WTC11 (cell line): ENCODE measurements at regions not wholly inside any gene's neighbourhood (a gene's known extent, or its start where the extent isn't known, plus 50 kb on each side); places are given as distances from the start of the nearest gene placed in this dataset.

ENCODE experiments used
- ATAC-seq: fragments of 200-7000 bp; cut with Tn5 transposase; 2 replicates; pipeline ENCODE4 v1.10.0; 2021; ENCODE audit warnings: mild to moderate bottlenecking, moderate library complexity
- CTCF ChIA-PET: fragments of 300-600 bp; sonication (Branson Sonifier 250); formaldehyde crosslinking; loops from one replicate; lab custom pipeline; 2021; ENCODE audit warnings: antibody characterized with exemption; lab: Charles Lee
- POLR2A ChIA-PET: fragments of 350-600 bp; sonication (Branson Sonifier 250); formaldehyde crosslinking; loops from one replicate; lab custom pipeline; 2021; ENCODE audit warnings: antibody characterized with exemption; lab: Charles Lee
- DNase-seq: peaks from one replicate; pipeline ENCODE4 v3.0.0; 2021; ENCODE audit warnings: low spot score
- H3K27ac Mint-ChIP-seq: 2 replicates; pipeline ENCODE4 v1.8.0; 2021; ENCODE audit warnings: mixed read lengths
- H3K27me3 Mint-ChIP-seq: 2 replicates; pipeline ENCODE4 v1.8.0; 2021; ENCODE audit warnings: low read depth, mild to moderate bottlenecking, moderate library complexity, mixed read lengths
- H3K36me3 Mint-ChIP-seq: 2 replicates; pipeline ENCODE4 v1.8.0; 2021; ENCODE audit warnings: mixed read lengths
- H3K4me1 Mint-ChIP-seq: 2 replicates; pipeline ENCODE4 v1.8.0; 2022; ENCODE audit warnings: mixed read lengths
- H3K4me3 Mint-ChIP-seq: 2 replicates; pipeline ENCODE4 v1.8.0; 2021; ENCODE audit warnings: mild to moderate bottlenecking, moderate library complexity, mixed read lengths
- H3K9me3 Mint-ChIP-seq: 2 replicates; pipeline ENCODE4 v1.8.0; 2021; ENCODE audit warnings: mixed read lengths
- CREB1 ChIP-seq: sonication (generic); formaldehyde crosslinking; IDR thresholded peaks from 2 replicates; pipeline ENCODE4 v1.8.0; 2023; ENCODE audit warnings: mild to moderate bottlenecking, missing genetic modification reagents
- ESRRA ChIP-seq: sonication (generic); formaldehyde crosslinking; IDR thresholded peaks from 2 replicates; pipeline ENCODE4 v1.8.1; 2022; ENCODE audit warnings: mild to moderate bottlenecking, missing genetic modification reagents, borderline replicate concordance
- GTF2I ChIP-seq: fragments of 250-450 bp; sonication (Bioruptor Pico); conservative IDR thresholded peaks from 2 replicates; pipeline ENCODE4 v1.4.0; 2021; ENCODE audit warnings: mild to moderate bottlenecking
- MXD4 ChIP-seq: fragments of 250-450 bp; sonication (Bioruptor Pico); IDR thresholded peaks from 2 replicates; pipeline ENCODE4 v1.8.0; 2021; ENCODE audit warnings: mild to moderate bottlenecking, moderate library complexity, borderline replicate concordance
- NR3C1 ChIP-seq: sonication (generic); formaldehyde crosslinking; conservative IDR thresholded peaks from 2 replicates; pipeline ENCODE4 v1.8.1; 2023; ENCODE audit warnings: low read depth, mild to moderate bottlenecking, missing genetic modification reagents
- OVOL2 ChIP-seq: fragments of 250-450 bp; sonication (Bioruptor Pico); IDR thresholded peaks from 2 replicates; pipeline ENCODE4 v1.9.0; 2021; ENCODE audit warnings: mild to moderate bottlenecking, borderline replicate concordance
- PRRX2 ChIP-seq: fragments of 250-450 bp; sonication (Bioruptor Pico); IDR thresholded peaks from 2 replicates; pipeline ENCODE4 v1.8.0; 2021; ENCODE audit warnings: mild to moderate bottlenecking
- RELA ChIP-seq: sonication (generic); formaldehyde crosslinking; IDR thresholded peaks from 2 replicates; pipeline ENCODE4 v1.8.1; 2022; ENCODE audit warnings: missing genetic modification reagents, mild to moderate bottlenecking, borderline replicate concordance
- SOX15 ChIP-seq: fragments of 250-450 bp; sonication (Bioruptor Pico); IDR thresholded peaks from 2 replicates; pipeline ENCODE4 v1.9.0; 2021; ENCODE audit warnings: mild to moderate bottlenecking
- SP1 ChIP-seq: sonication (generic); formaldehyde crosslinking; conservative IDR thresholded peaks from 2 replicates; pipeline ENCODE4 v1.8.1; 2022; ENCODE audit warnings: missing genetic modification reagents
- TEAD1 ChIP-seq: sonication (generic); formaldehyde crosslinking; IDR thresholded peaks from 2 replicates; pipeline ENCODE4 v1.8.0; 2022; ENCODE audit warnings: mild to moderate bottlenecking, missing genetic modification reagents
- ZNF671 ChIP-seq: fragments of 250-450 bp; sonication (Bioruptor Pico); IDR thresholded peaks from 2 replicates; pipeline ENCODE4 v1.8.0; 2021; ENCODE audit warnings: mild to moderate bottlenecking
- TF ChIP-seq, protein P1 (sequence below): fragments of 250-450 bp; sonication (Bioruptor Pico); conservative IDR thresholded peaks from 2 replicates; pipeline ENCODE4 v1.9.0; 2021; ENCODE audit warnings: mild to moderate bottlenecking
- TF ChIP-seq, protein P2 (sequence below): sonication (generic); formaldehyde crosslinking; IDR thresholded peaks from 2 replicates; pipeline ENCODE4 v1.8.0; 2023; ENCODE audit warnings: missing genetic modification reagents
- TF ChIP-seq, protein P3 (sequence below): sonication (generic); formaldehyde crosslinking; IDR thresholded peaks from 2 replicates; pipeline ENCODE4 v1.8.0; 2023; ENCODE audit warnings: mild to moderate bottlenecking, missing genetic modification reagents
- TF ChIP-seq, protein P4 (sequence below): fragments of 250-450 bp; sonication (Bioruptor Pico); IDR thresholded peaks from 2 replicates; pipeline ENCODE4 v2.1.2; 2022; ENCODE audit warnings: mild to moderate bottlenecking, moderate library complexity
- TF ChIP-seq, protein P5 (sequence below): sonication (generic); formaldehyde crosslinking; IDR thresholded peaks from 2 replicates; pipeline ENCODE4 v1.8.1; 2023; ENCODE audit warnings: mild to moderate bottlenecking, missing genetic modification reagents, borderline replicate concordance
- TF ChIP-seq, protein P6 (sequence below): fragments of 250-450 bp; sonication (Bioruptor Pico); IDR thresholded peaks from 2 replicates; pipeline ENCODE4 v1.8.0; 2021; ENCODE audit warnings: mild to moderate bottlenecking

DNA sequence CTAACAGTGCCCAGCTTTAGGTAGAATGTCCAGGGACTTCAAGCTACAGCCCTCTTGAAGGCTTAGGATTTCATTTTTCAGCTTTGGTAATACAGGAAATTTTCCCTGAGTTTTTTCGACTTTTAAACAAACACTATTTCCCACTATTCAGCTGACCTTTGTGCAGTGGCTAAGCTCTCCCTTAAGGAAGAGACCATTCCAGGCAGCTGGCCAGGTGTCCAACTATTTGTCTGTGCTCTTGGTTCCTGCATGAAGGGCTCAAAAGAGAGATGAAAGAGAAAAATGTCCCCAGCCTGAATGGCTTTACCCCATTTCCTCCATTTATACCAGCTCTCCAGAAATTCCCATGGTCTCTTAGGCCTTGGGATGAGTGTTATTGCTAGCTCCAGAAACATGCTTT lies 111.9 kb upstream of the KLF8 start:
- no peaks in the 10 kb centered on the region for H3K27me3 Mint-ChIP-seq
- H3K4me3 Mint-ChIP-seq: no peak overlapping the region
- ChIA-PET CTCF (no interaction called here), POLR2A (no interaction called here)
- no peak for ATAC-seq
- no peak overlapping the region for H3K27ac Mint-ChIP-seq
- H3K36me3 Mint-ChIP-seq: no peaks in the 10 kb centered on the region
- DNase-seq: no peak
- peaks cover 8% of the 10 kb centered on the region; the same call in 1 of the 2 replicates for H3K4me1 Mint-ChIP-seq
- no peaks in the 10 kb centered on the region for H3K9me3 Mint-ChIP-seq
- TF ChIP-seq TEAD1 (CRISPR knock-in tag) (no peak), MXD4 (CRISPR knock-in tag) (no peak), ZNF671 (CRISPR knock-in tag) (no peak), ESRRA (CRISPR knock-in tag) (no peak), NR3C1 (CRISPR knock-in tag) (no peak), SP1 (CRISPR knock-in tag) (no peak), GTF2I (no peak), PRRX2 (no peak), SOX15 (no peak), CREB1 (CRISPR knock-in tag) (no peak), RELA (CRISPR knock-in tag) (no peak), OVOL2 (CRISPR knock-in tag) (no peak)
- TF ChIP-seq, protein P1, sequence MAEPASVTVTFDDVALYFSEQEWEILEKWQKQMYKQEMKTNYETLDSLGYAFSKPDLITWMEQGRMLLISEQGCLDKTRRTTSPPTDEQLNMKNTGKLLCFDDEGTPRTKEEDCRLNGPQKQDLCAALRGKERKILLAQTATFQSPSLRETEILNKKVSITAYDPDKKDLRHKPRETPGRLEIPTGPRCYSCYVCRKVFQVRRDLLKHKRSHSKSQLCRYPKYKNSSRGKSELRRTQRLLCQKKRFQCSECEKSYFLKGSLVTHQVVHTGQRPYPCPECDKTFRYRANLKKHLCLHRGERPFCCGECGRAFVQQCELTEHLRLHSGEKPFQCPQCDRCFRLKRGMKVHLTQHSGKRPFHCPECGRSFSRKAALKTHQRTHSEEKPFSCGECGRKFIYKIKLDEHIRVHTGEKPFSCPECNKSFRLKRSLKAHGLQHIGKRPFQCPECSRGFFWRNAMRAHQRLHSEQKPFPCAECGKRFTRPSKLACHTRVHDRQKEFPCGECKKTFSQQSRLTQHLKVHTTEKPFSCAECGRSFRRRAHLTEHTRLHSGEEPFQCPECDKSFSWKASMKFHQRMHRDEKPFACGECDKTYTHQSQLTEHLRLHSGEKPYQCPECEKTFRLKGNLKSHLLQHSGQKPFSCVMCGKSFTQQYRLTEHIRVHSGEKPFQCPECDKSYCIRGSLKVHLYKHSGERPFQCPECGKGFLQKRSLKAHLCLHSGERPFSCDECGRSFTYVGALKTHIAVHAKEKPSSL: no peak
- TF ChIP-seq, protein P2, sequence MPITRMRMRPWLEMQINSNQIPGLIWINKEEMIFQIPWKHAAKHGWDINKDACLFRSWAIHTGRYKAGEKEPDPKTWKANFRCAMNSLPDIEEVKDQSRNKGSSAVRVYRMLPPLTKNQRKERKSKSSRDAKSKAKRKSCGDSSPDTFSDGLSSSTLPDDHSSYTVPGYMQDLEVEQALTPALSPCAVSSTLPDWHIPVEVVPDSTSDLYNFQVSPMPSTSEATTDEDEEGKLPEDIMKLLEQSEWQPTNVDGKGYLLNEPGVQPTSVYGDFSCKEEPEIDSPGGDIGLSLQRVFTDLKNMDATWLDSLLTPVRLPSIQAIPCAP (CRISPR knock-in tag): no peak
- TF ChIP-seq, protein P3, sequence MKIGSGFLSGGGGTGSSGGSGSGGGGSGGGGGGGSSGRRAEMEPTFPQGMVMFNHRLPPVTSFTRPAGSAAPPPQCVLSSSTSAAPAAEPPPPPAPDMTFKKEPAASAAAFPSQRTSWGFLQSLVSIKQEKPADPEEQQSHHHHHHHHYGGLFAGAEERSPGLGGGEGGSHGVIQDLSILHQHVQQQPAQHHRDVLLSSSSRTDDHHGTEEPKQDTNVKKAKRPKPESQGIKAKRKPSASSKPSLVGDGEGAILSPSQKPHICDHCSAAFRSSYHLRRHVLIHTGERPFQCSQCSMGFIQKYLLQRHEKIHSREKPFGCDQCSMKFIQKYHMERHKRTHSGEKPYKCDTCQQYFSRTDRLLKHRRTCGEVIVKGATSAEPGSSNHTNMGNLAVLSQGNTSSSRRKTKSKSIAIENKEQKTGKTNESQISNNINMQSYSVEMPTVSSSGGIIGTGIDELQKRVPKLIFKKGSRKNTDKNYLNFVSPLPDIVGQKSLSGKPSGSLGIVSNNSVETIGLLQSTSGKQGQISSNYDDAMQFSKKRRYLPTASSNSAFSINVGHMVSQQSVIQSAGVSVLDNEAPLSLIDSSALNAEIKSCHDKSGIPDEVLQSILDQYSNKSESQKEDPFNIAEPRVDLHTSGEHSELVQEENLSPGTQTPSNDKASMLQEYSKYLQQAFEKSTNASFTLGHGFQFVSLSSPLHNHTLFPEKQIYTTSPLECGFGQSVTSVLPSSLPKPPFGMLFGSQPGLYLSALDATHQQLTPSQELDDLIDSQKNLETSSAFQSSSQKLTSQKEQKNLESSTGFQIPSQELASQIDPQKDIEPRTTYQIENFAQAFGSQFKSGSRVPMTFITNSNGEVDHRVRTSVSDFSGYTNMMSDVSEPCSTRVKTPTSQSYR (CRISPR knock-in tag): no peak
- TF ChIP-seq, protein P4, sequence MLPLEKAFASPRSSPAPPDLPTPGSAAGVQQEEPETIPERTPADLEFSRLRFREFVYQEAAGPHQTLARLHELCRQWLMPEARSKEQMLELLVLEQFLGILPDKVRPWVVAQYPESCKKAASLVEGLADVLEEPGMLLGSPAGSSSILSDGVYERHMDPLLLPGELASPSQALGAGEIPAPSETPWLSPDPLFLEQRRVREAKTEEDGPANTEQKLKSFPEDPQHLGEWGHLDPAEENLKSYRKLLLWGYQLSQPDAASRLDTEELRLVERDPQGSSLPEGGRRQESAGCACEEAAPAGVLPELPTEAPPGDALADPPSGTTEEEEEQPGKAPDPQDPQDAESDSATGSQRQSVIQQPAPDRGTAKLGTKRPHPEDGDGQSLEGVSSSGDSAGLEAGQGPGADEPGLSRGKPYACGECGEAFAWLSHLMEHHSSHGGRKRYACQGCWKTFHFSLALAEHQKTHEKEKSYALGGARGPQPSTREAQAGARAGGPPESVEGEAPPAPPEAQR (CRISPR knock-in tag): no peak
- TF ChIP-seq, protein P5, sequence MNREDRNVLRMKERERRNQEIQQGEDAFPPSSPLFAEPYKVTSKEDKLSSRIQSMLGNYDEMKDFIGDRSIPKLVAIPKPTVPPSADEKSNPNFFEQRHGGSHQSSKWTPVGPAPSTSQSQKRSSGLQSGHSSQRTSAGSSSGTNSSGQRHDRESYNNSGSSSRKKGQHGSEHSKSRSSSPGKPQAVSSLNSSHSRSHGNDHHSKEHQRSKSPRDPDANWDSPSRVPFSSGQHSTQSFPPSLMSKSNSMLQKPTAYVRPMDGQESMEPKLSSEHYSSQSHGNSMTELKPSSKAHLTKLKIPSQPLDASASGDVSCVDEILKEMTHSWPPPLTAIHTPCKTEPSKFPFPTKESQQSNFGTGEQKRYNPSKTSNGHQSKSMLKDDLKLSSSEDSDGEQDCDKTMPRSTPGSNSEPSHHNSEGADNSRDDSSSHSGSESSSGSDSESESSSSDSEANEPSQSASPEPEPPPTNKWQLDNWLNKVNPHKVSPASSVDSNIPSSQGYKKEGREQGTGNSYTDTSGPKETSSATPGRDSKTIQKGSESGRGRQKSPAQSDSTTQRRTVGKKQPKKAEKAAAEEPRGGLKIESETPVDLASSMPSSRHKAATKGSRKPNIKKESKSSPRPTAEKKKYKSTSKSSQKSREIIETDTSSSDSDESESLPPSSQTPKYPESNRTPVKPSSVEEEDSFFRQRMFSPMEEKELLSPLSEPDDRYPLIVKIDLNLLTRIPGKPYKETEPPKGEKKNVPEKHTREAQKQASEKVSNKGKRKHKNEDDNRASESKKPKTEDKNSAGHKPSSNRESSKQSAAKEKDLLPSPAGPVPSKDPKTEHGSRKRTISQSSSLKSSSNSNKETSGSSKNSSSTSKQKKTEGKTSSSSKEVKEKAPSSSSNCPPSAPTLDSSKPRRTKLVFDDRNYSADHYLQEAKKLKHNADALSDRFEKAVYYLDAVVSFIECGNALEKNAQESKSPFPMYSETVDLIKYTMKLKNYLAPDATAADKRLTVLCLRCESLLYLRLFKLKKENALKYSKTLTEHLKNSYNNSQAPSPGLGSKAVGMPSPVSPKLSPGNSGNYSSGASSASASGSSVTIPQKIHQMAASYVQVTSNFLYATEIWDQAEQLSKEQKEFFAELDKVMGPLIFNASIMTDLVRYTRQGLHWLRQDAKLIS (CRISPR knock-in tag): no peak
- TF ChIP-seq, protein P6, sequence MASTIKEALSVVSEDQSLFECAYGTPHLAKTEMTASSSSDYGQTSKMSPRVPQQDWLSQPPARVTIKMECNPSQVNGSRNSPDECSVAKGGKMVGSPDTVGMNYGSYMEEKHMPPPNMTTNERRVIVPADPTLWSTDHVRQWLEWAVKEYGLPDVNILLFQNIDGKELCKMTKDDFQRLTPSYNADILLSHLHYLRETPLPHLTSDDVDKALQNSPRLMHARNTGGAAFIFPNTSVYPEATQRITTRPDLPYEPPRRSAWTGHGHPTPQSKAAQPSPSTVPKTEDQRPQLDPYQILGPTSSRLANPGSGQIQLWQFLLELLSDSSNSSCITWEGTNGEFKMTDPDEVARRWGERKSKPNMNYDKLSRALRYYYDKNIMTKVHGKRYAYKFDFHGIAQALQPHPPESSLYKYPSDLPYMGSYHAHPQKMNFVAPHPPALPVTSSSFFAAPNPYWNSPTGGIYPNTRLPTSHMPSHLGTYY: no peak
